Type B pancreatic cell (in vitro differentiated cells): ENCODE measurements at regions not wholly inside any gene's neighbourhood (a gene's known extent, or its start where the extent isn't known, plus 50 kb on each side); places are given as distances from the start of the nearest gene placed in this dataset.

ENCODE experiments used
- DNase-seq: peaks from one replicate; pipeline ENCODE4 v3.0.0; 2021; ENCODE audit warnings: mixed read lengths; ENCODE audit not compliant: unreplicated experiment; ENCODE audit errors: extremely low spot score
- H3K27ac Mint-ChIP-seq: 2 replicates; pipeline ENCODE4 v1.8.0; 2021; ENCODE audit warnings: mild to moderate bottlenecking, mixed read lengths
- H3K27me3 Mint-ChIP-seq: 2 replicates; pipeline ENCODE4 v1.8.0; 2021; ENCODE audit warnings: mixed read lengths
- H3K36me3 Mint-ChIP-seq: 2 replicates; pipeline ENCODE4 v1.8.0; 2021; ENCODE audit warnings: mixed read lengths
- H3K4me1 Mint-ChIP-seq: one replicate; pipeline ENCODE4 v1.8.0; 2021; ENCODE audit warnings: mixed read lengths; ENCODE audit not compliant: unreplicated experiment
- H3K4me3 Mint-ChIP-seq: 2 replicates; pipeline ENCODE4 v1.8.0; 2021; ENCODE audit warnings: mild to moderate bottlenecking, mixed read lengths
- H3K9me3 Mint-ChIP-seq: 2 replicates; pipeline ENCODE4 v1.8.0; 2021; ENCODE audit warnings: mixed read lengths
- CTCF ChIP-seq: fragments of 200-600 bp; sonication (generic); conservative IDR thresholded peaks from 2 replicates; pipeline ENCODE4 v1.5.0; 2021; ENCODE audit warnings: antibody characterized with exemption, mild to moderate bottlenecking

DNA sequence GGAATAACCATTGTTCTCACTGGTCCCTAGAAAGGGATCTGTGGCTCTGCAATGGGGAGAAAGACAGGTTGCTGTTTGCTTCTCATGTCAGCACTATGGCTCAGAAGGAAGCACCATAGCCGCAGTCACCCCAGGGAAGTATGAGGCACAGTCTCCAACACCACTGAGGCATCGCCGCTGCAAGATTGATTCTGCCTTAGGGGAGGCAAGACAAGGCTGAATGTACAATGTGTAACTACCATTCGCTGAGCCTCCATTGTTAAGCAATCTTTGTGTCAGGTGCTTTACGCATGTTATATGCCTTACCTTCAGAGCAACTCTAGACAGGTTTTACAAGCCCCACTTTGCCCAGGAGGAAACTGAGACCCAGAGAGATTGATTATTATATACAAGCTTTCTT is 100.7 kb upstream of the KCNMB2 start:
- no peak for TF ChIP-seq CTCF
- H3K4me3 Mint-ChIP-seq, result peak overlapping the region; percentile 13
- no peak for DNase-seq
- no peaks in the 10 kb centered on the region for H3K9me3 Mint-ChIP-seq
- no peaks in the 10 kb centered on the region for H3K36me3 Mint-ChIP-seq
- H3K4me1 Mint-ChIP-seq, result peaks cover 21% of the 10 kb centered on the region
- no peaks in the 10 kb centered on the region for H3K27me3 Mint-ChIP-seq
- peak overlapping the region; percentile 11 for H3K27ac Mint-ChIP-seq

- no peak overlapping the region for H3K27ac Mint-ChIP-seq
- no peaks in the 10 kb centered on the region for H3K27me3 Mint-ChIP-seq
- no peaks in the 10 kb centered on the region for H3K36me3 Mint-ChIP-seq
- no peak overlapping the region for H3K4me3 Mint-ChIP-seq
- TF ChIP-seq CTCF, result peak; percentile 85
- no peak for DNase-seq
- no peaks in the 10 kb centered on the region for H3K9me3 Mint-ChIP-seq
- H3K4me1 Mint-ChIP-seq, result peaks cover 21% of the 10 kb centered on the region
Observed at GRCh38 chr3:178436773-178437172, 99.5 kb upstream of the KCNMB2 start.

DNA sequence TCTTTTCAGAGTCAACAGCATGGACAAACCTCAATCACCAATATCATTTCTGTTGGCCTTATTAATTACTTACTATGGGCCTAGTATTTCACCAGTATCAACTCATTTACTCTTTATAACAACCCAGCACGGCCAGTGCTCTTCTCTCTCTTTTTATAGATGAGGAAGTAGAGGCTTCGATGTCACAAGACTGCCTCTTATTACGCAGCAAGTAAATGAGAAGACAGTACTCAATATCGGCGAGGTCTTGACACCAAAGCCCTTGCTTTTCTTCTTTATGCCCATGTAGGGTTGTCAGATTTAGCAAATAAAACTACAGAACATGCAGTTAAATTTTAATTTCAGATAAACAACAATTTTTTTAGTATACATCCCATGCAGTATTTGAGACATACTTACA is 99.0 kb upstream of the KCNMB2 start:
- H3K9me3 Mint-ChIP-seq, result no peaks in the 10 kb centered on the region
- H3K27me3 Mint-ChIP-seq, result no peaks in the 10 kb centered on the region
- no peak for TF ChIP-seq CTCF
- peaks cover 21% of the 10 kb centered on the region for H3K4me1 Mint-ChIP-seq
- H3K27ac Mint-ChIP-seq, result no peak overlapping the region
- H3K4me3 Mint-ChIP-seq, result no peak overlapping the region
- H3K36me3 Mint-ChIP-seq, result no peaks in the 10 kb centered on the region
- no peak for DNase-seq

- H3K9me3 Mint-ChIP-seq, result no peaks in the 10 kb centered on the region
- no peak overlapping the region for H3K27ac Mint-ChIP-seq
- TF ChIP-seq CTCF, result no peak
- no peak for DNase-seq
- no peaks in the 10 kb centered on the region for H3K36me3 Mint-ChIP-seq
- no peak overlapping the region for H3K4me3 Mint-ChIP-seq
- no peaks in the 10 kb centered on the region for H3K27me3 Mint-ChIP-seq
- peaks cover 14% of the 10 kb centered on the region for H3K4me1 Mint-ChIP-seq
Observed at GRCh38 chr3:178439504-178439903, 96.7 kb upstream of the KCNMB2 start.

DNA sequence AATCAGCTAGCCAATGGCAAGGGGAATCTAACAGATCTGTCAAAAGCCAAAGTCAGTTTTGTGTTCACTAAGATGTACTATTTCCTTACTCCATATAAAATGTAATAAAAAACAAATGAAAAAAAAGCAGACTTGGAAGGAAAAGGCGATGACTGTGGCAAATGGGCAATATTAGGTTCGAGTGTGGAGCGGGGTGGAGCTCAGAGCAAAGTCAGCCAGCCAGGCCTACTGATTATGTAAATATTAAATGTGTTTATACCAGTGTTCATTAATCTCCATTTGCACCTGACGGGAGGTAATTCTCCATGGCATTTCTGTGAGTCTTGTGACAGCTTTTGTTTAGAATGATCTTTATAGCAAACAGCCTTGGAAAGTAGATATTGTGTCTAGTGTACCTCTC is 96.2 kb upstream of the KCNMB2 start:
- H3K27ac Mint-ChIP-seq, result no peak overlapping the region
- H3K27me3 Mint-ChIP-seq, result no peaks in the 10 kb centered on the region
- no peaks in the 10 kb centered on the region for H3K9me3 Mint-ChIP-seq
- H3K4me1 Mint-ChIP-seq, result peaks cover 13% of the 10 kb centered on the region
- no peak for TF ChIP-seq CTCF
- no peaks in the 10 kb centered on the region for H3K36me3 Mint-ChIP-seq
- DNase-seq, result no peak
- no peak overlapping the region for H3K4me3 Mint-ChIP-seq

GRCh38 chr3:178443634-178444033 is 92.6 kb upstream of the KCNMB2 start:
- H3K27ac Mint-ChIP-seq, result no peak overlapping the region
- no peaks in the 10 kb centered on the region for H3K27me3 Mint-ChIP-seq
- H3K36me3 Mint-ChIP-seq, result no peaks in the 10 kb centered on the region
- no peaks in the 10 kb centered on the region for H3K4me1 Mint-ChIP-seq
- no peak for TF ChIP-seq CTCF
- H3K9me3 Mint-ChIP-seq, result no peaks in the 10 kb centered on the region
- H3K4me3 Mint-ChIP-seq, result no peak overlapping the region
- DNase-seq, result no peak
